WTC11 (cell line): ENCODE measurements at regions not wholly inside any gene's neighbourhood (a gene's known extent, or its start where the extent isn't known, plus 50 kb on each side); places are given as distances from the start of the nearest gene placed in this dataset.

Experiments
- CTCF ChIP-seq: fragments of 200-600 bp; IDR thresholded peaks from 2 replicates; pipeline ENCODE4 v1.8.0; 2022; ENCODE audit warnings: antibody characterized with exemption
- ESRRA ChIP-seq: sonication (generic); formaldehyde crosslinking; IDR thresholded peaks from 2 replicates; pipeline ENCODE4 v1.8.1; 2022; ENCODE audit warnings: mild to moderate bottlenecking, missing genetic modification reagents, borderline replicate concordance
- KAT7 ChIP-seq: sonication (generic); formaldehyde crosslinking; IDR thresholded peaks from 2 replicates; pipeline ENCODE4 v1.8.1; 2023; ENCODE audit warnings: missing genetic modification reagents, mild to moderate bottlenecking, borderline replicate concordance
- STAT6 ChIP-seq: sonication (generic); formaldehyde crosslinking; conservative IDR thresholded peaks from 2 replicates; pipeline ENCODE4 v1.8.1; 2023; ENCODE audit warnings: mild to moderate bottlenecking, low read depth, missing genetic modification reagents, moderate library complexity
- ZNF121 ChIP-seq: sonication (generic); formaldehyde crosslinking; IDR thresholded peaks from 2 replicates; pipeline ENCODE4 v1.8.0; 2023; ENCODE audit warnings: missing genetic modification reagents
- ZNF416 ChIP-seq: fragments of 250-450 bp; sonication (Bioruptor Pico); IDR thresholded peaks from 2 replicates; pipeline ENCODE4 v1.9.0; 2021; ENCODE audit warnings: mild to moderate bottlenecking, inconsistent platforms
- TF ChIP-seq, protein P1 (sequence below): sonication (generic); formaldehyde crosslinking; IDR thresholded peaks from 2 replicates; pipeline ENCODE4 v1.8.1; 2022; ENCODE audit warnings: low read depth, missing genetic modification reagents, borderline replicate concordance

DNA sequence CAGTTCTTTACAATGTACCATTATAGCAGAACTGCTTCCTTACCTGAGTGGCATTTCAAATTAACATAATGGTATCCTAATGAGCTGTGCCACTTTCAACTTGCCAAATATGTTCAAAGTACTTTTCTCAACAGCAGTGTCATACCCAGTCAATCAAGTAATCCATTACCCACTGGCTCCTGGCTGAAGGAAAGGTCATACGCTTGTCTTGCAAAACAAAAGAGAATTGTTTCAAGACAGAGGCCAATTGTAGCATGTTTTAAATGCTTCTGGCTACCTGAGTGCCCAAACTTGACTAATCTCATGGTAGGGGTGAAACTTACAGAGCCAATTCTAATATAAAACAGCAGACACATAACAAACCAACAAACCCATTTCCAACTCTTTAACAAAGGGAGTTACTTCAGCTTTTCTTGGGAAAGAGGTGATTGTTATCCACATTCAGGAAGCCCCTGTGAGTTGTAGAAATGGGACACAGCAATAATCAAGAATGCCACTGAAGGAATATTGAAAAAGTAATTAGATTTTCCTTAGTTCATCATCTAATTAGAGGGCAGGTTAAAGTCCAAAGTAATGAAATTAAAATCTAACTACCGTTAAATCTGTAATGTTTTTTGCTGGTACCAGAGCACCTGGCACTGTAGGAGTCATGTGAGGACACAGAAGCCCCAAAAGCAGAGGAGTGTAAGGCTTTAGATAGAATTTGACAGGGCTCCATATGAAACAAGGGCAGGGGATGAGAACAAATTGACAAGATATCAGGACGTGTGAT, 241.9 kb downstream of the RWDD3 start:
- no peak for TF ChIP-seq KAT7 (CRISPR knock-in tag)
- TF ChIP-seq CTCF: no peak
- TF ChIP-seq ZNF121 (CRISPR knock-in tag): no peak
- TF ChIP-seq STAT6 (CRISPR knock-in tag): no peak
- TF ChIP-seq, protein P1, sequence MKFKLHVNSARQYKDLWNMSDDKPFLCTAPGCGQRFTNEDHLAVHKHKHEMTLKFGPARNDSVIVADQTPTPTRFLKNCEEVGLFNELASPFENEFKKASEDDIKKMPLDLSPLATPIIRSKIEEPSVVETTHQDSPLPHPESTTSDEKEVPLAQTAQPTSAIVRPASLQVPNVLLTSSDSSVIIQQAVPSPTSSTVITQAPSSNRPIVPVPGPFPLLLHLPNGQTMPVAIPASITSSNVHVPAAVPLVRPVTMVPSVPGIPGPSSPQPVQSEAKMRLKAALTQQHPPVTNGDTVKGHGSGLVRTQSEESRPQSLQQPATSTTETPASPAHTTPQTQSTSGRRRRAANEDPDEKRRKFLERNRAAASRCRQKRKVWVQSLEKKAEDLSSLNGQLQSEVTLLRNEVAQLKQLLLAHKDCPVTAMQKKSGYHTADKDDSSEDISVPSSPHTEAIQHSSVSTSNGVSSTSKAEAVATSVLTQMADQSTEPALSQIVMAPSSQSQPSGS (CRISPR knock-in tag): no peak
- TF ChIP-seq ZNF416 (CRISPR knock-in tag): no peak
- TF ChIP-seq ESRRA (CRISPR knock-in tag): no peak
